ENCODE measurements at regions not wholly inside any gene's neighbourhood (a gene's known extent, or its start where the extent isn't known, plus 50 kb on each side); places are given as distances from the start of the nearest gene placed in this dataset.

- no peaks in the 10 kb centered on the region; the same call in 1 of the 2 replicates for H3K27me3 ChIP-seq (ENCODE audit: control insufficient read depth, insufficient read depth, low read length)
- DNase-seq, result no peak
- no peak overlapping the region for H3K23ac ChIP-seq (ENCODE audit: low read depth, low read length)
- H3K27ac ChIP-seq (ENCODE audit: insufficient read depth, low read length), result no peak overlapping the region
- no TSS peak for BruUV-seq (replicated peaks)
- H2BK20ac ChIP-seq (ENCODE audit: low read depth, low read length), result no peak overlapping the region
- no peak overlapping the region for H3K4me2 ChIP-seq (ENCODE audit: low read depth, low read length)
- no peak overlapping the region for H4K8ac ChIP-seq (ENCODE audit: low read depth in 2 of 2, low read length in 2 of 2)
- H3K9ac ChIP-seq (ENCODE audit: low read depth, low read length), result no peak overlapping the region
- no peak overlapping the region for H2BK120ac ChIP-seq (ENCODE audit: low read depth, low read length)
- intact Hi-C loops (cut with micrococcal nuclease), result no loop called here
- dilution Hi-C loops (cut with HindIII; ENCODE audit: low sequenced_read_pairs, unreplicated experiment), result no loop called here
- no peak overlapping the region for H3K14ac ChIP-seq (replicated peaks; ENCODE audit: low read depth, low read length)
- no peaks in the 10 kb centered on the region for H3K36me3 ChIP-seq (ENCODE audit: control insufficient read depth, insufficient read depth, low read length)
- no peak for ATAC-seq (ENCODE audit: low read depth)
- in situ Hi-C loops (cut with MboI; ENCODE audit: low sequenced_read_pairs), result no loop called here
- H3K56ac ChIP-seq (ENCODE audit: extremely low read depth, insufficient read depth, low read length), result no peak overlapping the region
- H3K4ac ChIP-seq (ENCODE audit: low read depth, low read length), result no peak overlapping the region
- H3K4me1 ChIP-seq (ENCODE audit: control insufficient read depth, insufficient read depth, low read length), result no peaks in the 10 kb centered on the region
- H2BK5ac ChIP-seq (ENCODE audit: low read depth, low read length, poor library complexity, severe bottlenecking), result no peak overlapping the region
- CTCF ChIA-PET, result interaction anchor here (0.6 kb wide), 1 partner anchor 336 kb away, joined by 3 read pairs; no protein-coding TSS in a partner anchor
- H3K4me3 ChIP-seq (ENCODE audit: insufficient read depth, low read depth, low read length), result no peak overlapping the region
- H3K9me3 ChIP-seq (ENCODE audit: control insufficient read depth, insufficient read depth, low read length), result no peaks in the 10 kb centered on the region
- no CpG with 5 or more reads among the region's 18 CpGs for WGBS, 2 experiments (ENCODE audit: extremely low coverage in 2 of 2, insufficient read length in 1 of 2)
- no peak overlapping the region for H3K18ac ChIP-seq (ENCODE audit: low read depth, low read length)
- H2AK9ac ChIP-seq (replicated peaks; ENCODE audit: low read depth, low read length, poor library complexity), result no peak overlapping the region
- no peak overlapping the region for H2AFZ ChIP-seq (replicated peaks; ENCODE audit: low read length, poor library complexity)
- H3K9me1 ChIP-seq (ENCODE audit: insufficient read depth, low read length), result no peaks in the 10 kb centered on the region
- no peak overlapping the region for H2BK15ac ChIP-seq (ENCODE audit: low read depth, low read length)
- no peak overlapping the region for H4K5ac ChIP-seq (ENCODE audit: low read depth, low read length)
- H2AK5ac ChIP-seq (ENCODE audit: low read depth, low read length), result no peak overlapping the region
- H3K79me1 ChIP-seq (ENCODE audit: low read depth in 1 of 2, low read length in 2 of 2), result no peaks in the 10 kb centered on the region
- H4K91ac ChIP-seq (ENCODE audit: insufficient read depth, low read depth, low read length), result no peak overlapping the region
- no peak for TF ChIP-seq BHLHE40 (IDR thresholded peaks at IDR 0.05; ENCODE audit: low read depth, low read length)
- TF ChIP-seq POLR2A (IDR thresholded peaks at IDR 0.05; ENCODE audit: low read depth, low read length), result no peak
- no peak for TF ChIP-seq MAFK (IDR thresholded peaks at IDR 0.05; ENCODE audit: low read depth, low read length)
- TF ChIP-seq RFX5 (IDR thresholded peaks at IDR 0.05; ENCODE audit: low read depth, low read length), result no peak
- no peak for TF ChIP-seq SMC3 (IDR thresholded peaks at IDR 0.05; ENCODE audit: low read depth, low read length)
- no peak for TF ChIP-seq ELK1 (IDR thresholded peaks at IDR 0.05; ENCODE audit: borderline replicate concordance, low read depth, low read length)
- no peak for TF ChIP-seq CEBPB (IDR thresholded peaks at IDR 0.05; ENCODE audit: low read depth, low read length)
- no peak for TF ChIP-seq CTCF (conservative IDR thresholded peaks at IDR 0.05; ENCODE audit: low read depth, low read length)
- no peak for TF ChIP-seq USF2 (IDR thresholded peaks at IDR 0.05; ENCODE audit: low read depth, low read length)
- TF ChIP-seq RCOR1 (IDR thresholded peaks at IDR 0.05; ENCODE audit: insufficient replicate concordance, low read length), result no peak
- no peak for TF ChIP-seq MXI1 (IDR thresholded peaks at IDR 0.05; ENCODE audit: borderline replicate concordance, low read depth, low read length)
- TF ChIP-seq RAD21 (IDR thresholded peaks at IDR 0.05; ENCODE audit: low read length), result no peak
- no peak for TF ChIP-seq NFE2L2 (IDR thresholded peaks at IDR 0.05; ENCODE audit: low read depth, low read length)
- no peak for TF ChIP-seq MAZ (IDR thresholded peaks at IDR 0.05; ENCODE audit: borderline replicate concordance, low read depth, low read length)
- no peak for TF ChIP-seq FOS (IDR thresholded peaks at IDR 0.05; ENCODE audit: low read depth, low read length)
- no peaks in the 10 kb centered on the region for H4K20me1 ChIP-seq (ENCODE audit: insufficient read depth, low read length)
- POLR2A ChIA-PET (ENCODE audit: unreplicated experiment), result no interaction called here
These were observed 58.1 kb upstream of the CCND2 start for GRCh38 chr12:4215229-4216186.

Measured in IMR-90 (cell line).